AG04449 (cell line): ENCODE measurements at regions not wholly inside any gene's neighbourhood (a gene's known extent, or its start where the extent isn't known, plus 50 kb on each side); places are given as distances from the start of the nearest gene placed in this dataset.

Source experiments
- CTCF ChIA-PET: fragments of 350-600 bp; formaldehyde crosslinking; extraction: SDS; loops from one replicate; lab custom pipeline; 2021; ENCODE audit warnings: antibody characterized with exemption; lab: Yijun Ruan, JAX
- POLR2A ChIA-PET: fragments of 400-600, 350-600 bp; formaldehyde crosslinking; extraction: SDS; loops from one replicate; lab custom pipeline; 2020; ENCODE audit warnings: antibody characterized with exemption, inconsistent platforms; lab: Yijun Ruan, JAX
- DNase-seq: peaks from one replicate; pipeline ENCODE4 v3.0.0-alpha.2; 2010; ENCODE audit warnings: low read depth, low spot score
- H3K4me3 ChIP-seq: 2 replicates; pipeline ENCODE4 v1.5.1; 2011; ENCODE audit warnings: low read depth, mild to moderate bottlenecking, control low read depth, low read length
- TF ChIP-seq, protein P1 (sequence below): IDR thresholded peaks from one replicate; pipeline ENCODE4 v1.5.1; 2011; ENCODE audit warnings: mild to moderate bottlenecking, moderate library complexity, low read length, control low read depth, inconsistent platforms; ENCODE audit not compliant: insufficient read depth; ENCODE audit errors: missing control alignments

DNA sequence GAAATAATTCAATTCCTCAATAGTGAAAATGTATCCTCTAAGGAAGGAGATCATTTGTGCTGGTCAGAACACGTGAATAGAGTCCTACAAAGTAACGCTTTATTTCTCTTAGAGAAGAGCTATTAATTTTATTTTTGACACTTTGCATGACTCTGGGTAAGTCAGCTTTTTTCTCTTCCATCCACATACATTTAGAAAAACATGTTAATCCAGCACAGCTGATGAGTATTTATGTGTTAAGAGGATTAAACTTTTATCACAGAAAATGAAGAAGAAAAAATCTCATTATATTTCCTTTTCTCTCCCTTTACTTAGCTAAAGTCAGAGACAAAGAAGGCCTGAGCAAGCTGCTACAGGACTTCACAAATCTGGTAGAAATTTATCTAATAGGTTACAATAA lies 649.5 kb upstream of the CCDC179 start:
- no peak overlapping the region for H3K4me3 ChIP-seq
- ChIA-PET CTCF (interaction anchor here (1.0 to 2.2 kb wide), 3 partner anchors 15 to 396 kb away, joined by 3 to 8 read pairs (median 3); no protein-coding TSS in a partner anchor), POLR2A (no interaction called here)
- DNase-seq, result no peak
- TF ChIP-seq, protein P1, sequence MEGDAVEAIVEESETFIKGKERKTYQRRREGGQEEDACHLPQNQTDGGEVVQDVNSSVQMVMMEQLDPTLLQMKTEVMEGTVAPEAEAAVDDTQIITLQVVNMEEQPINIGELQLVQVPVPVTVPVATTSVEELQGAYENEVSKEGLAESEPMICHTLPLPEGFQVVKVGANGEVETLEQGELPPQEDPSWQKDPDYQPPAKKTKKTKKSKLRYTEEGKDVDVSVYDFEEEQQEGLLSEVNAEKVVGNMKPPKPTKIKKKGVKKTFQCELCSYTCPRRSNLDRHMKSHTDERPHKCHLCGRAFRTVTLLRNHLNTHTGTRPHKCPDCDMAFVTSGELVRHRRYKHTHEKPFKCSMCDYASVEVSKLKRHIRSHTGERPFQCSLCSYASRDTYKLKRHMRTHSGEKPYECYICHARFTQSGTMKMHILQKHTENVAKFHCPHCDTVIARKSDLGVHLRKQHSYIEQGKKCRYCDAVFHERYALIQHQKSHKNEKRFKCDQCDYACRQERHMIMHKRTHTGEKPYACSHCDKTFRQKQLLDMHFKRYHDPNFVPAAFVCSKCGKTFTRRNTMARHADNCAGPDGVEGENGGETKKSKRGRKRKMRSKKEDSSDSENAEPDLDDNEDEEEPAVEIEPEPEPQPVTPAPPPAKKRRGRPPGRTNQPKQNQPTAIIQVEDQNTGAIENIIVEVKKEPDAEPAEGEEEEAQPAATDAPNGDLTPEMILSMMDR, result no peak

DNA sequence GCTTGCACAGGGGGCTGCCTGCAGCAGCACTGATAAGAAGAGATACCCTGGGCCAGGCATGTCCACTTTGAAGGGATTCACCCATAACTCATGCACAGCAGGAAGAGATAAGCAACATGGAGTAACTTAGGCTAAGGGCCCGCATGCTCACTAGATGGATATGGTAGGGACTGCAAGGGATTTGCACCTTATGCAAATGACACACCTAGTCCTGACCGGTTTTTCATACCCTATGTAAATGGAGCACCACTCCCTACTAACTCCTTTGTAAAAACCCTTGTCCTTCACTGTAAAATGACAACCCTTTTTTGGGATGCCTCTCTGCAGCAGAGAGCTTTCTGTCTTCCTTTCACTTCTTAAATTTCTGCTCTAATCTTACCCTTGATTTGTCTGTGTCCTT lies 658.9 kb upstream of the CCDC179 start:
- POLR2A ChIA-PET, result no interaction called here
- DNase-seq, result no peak
- TF ChIP-seq, protein P1, result no peak
- CTCF ChIA-PET, result interaction anchor here (1.2 kb wide), 1 partner anchor 498 kb away, joined by 4 read pairs; no protein-coding TSS in a partner anchor
- H3K4me3 ChIP-seq, result no peak overlapping the region

DNA sequence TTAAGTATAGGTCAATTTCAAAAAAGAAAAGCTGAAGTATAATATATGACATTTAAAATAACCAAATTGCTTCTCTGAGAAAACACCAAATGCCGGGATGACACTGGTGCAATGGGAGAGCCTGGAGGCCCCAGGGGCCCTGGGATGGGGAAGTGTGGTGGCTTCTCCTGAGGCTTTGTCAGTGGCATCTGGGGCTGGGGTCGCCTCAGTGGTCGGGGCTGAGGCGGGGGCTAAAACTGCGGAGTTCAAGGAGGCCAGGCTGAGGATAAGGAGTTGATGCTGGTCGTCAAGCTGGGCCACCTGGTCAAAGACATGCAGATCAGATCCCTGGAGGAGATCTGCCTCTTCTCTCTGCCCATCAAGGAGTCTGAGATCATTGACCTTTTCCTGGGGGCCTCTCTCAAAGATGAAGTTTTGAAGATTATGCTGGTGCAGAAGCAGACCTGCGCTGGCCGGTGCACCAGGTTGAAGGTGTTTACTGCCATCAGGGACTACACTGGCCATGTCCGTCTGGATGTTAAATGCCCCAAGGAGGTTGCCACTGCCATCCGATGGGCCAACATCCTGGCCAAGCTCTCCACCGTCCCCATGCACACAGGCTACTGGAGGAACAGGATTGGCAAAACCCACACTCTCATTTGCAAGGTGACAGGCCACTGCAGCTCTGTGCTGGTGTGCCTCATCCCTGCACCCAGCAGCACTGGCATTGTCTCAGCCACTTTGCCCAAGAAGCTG lies 660.1 kb upstream of the CCDC179 start:
- TF ChIP-seq, protein P1, result no peak
- no peak for DNase-seq
- ChIA-PET POLR2A (no interaction called here), CTCF (interaction anchor here (1.1 to 1.2 kb wide), 2 partner anchors 20 to 499 kb away, joined by 4 to 6 read pairs; no protein-coding TSS in a partner anchor)
- H3K4me3 ChIP-seq, result no peak overlapping the region

DNA sequence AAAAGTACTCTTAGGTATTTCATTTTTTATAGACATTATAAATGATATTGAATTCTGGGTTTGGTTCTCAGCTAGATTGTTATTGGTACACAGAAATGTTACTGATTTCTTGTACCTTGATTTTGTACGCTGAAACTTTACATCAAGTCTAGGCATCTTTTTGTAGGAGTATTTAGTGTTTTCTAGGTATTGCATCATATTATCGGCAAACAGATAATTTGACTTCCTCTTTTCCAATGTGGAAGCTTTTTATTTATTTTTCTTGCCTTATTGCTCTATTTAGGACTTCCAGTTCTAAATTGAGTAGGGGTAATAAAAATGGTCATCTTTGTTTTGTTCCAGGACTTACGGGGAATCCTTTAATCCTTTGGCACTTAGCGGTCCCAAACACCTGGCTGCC lies 676.6 kb upstream of the CCDC179 start:
- TF ChIP-seq, protein P1, result no peak
- no peak overlapping the region for H3K4me3 ChIP-seq
- DNase-seq, result no peak
- ChIA-PET POLR2A (no interaction called here), CTCF (interaction anchor here (1.1 to 1.7 kb wide), 2 partner anchors 303 to 423 kb away, joined by 3 to 6 read pairs; no protein-coding TSS in a partner anchor)

DNA sequence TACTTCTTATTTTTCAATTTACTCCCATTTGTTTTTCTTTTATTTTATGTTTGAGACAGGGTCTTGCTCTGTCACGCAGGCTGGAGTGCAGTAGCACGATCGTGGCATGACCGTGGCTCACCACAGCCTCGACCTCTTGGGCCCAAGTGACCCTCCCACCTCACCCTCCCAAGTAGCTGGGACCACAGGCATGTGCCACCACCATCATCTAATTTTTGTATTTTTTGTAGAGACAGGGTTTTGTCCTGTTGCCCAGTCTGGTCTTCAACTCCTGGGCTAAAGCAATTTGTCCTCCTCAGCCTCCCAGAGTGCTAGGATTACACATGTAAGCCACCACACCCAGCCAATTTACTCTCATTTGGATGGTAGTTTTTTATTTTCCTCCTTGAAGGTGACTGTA lies 679.3 kb upstream of the CCDC179 start:
- ChIA-PET CTCF (interaction anchor here (0.6 to 2.8 kb wide), 50 partner anchors 8 to 847 kb away, joined by 3 to 52 read pairs (median 4); no protein-coding TSS in a partner anchor), POLR2A (interaction anchor here (0.7 kb wide), 1 partner anchor 240 kb away, joined by 3 read pairs; no protein-coding TSS in a partner anchor)
- DNase-seq, result no peak
- TF ChIP-seq, protein P1, result no peak
- H3K4me3 ChIP-seq, result no peak overlapping the region

DNA sequence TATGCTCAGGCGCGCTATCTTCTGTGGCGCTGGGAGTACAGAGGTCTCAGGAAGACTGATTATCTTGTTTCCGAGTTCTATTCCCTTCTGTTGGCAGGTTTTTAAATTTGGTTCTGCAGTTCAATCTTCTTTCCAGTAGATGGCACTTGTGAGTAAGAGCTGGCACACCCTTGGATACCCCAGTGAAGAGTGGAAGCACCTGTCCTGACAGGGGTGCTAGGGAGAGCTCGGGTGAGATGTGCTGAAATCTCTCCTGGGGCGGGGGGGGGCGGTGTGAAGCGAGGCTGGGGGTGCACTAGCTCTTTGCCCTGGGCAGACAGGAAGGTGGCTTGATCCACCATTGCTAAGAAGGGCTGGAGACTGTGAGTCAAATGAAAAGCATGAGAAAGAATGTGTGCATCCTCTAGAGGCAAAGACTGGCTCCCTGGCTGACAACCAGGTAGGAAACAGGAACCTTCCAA lies 679.9 kb upstream of the CCDC179 start:
- no peak overlapping the region for H3K4me3 ChIP-seq
- TF ChIP-seq, protein P1, result peak; percentile 68
- ChIA-PET POLR2A (no interaction called here), CTCF (interaction anchor here (0.8 to 2.8 kb wide), 57 partner anchors 8 to 846 kb away, joined by 3 to 52 read pairs (median 4); no protein-coding TSS in a partner anchor)
- DNase-seq, result peak; percentile 50
